ENCODE measurements at regions not wholly inside any gene's neighbourhood (a gene's known extent, or its start where the extent isn't known, plus 50 kb on each side); places are given as distances from the start of the nearest gene placed in this dataset.

DNA sequence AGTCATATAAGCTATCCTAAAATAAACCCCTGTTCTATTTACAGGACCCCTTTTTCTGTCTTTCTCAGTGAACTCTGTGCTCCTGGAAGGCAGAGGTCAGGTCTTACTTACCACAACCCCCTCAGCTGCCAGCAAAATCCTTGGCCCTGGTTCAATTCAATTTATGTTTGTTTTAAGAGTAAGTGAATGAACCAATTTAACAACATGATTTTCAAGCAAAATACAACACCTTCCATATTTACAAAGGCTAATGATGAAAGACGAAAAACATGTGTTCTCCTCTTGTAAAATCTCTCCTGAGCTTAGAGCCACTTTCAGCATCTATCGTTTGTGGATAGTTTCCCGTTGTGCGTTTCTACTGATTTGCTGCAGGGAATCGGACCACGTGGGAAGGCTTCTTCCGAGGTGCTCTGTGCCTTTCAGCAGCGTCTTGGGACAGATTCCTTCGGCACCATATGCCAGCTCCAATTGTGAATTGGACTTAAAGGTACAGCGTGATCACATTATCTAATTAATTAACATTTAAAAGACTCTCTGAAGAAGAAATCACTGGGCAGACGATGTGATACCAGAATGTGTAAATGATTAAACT is 411.7 kb downstream of the IRS2 start:
- Histone ChIP-seq H3K4me3 (ENCODE audit: extremely low read depth, insufficient read depth, low read length, poor library complexity, severe bottlenecking) (no peak overlapping the region), H3K9me3 (ENCODE audit: control insufficient read depth, low read length) (no peaks in the 10 kb centered on the region), H3K36me3 (ENCODE audit: control insufficient read depth, insufficient read depth, low read length) (no peaks in the 10 kb centered on the region), H3K4me1 (ENCODE audit: control insufficient read depth, insufficient read depth, low read length, poor library complexity, severe bottlenecking) (peaks cover 4% of the 10 kb centered on the region), H3K27ac (ENCODE audit: low read depth, low read length, severe bottlenecking) (no peak overlapping the region)
- WGBS, 2 experiments (ENCODE audit: insufficient coverage in 2 of 2), result 82 to 86% methylated on average over 10 of the region's 11 CpGs

DNA sequence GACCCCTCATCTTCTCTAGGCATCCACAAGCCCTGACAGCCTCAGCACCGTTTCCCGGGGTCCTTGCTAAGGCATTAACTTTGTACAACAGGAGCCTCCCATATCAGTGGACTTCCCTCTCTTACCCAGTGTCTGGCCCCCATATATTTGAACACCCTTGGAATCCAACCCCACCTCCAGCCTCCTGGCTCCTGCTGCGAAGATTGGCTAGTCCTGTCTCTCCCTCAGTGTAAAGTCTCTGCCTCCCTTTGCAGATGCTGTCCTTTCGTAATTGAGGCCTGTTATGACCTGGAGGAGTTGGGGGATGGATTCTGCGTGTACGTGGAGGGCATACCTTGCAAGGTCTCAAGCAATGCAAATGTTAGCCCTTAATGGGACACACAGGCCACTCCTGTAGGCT is 413.7 kb downstream of the IRS2 start:
- no peak overlapping the region for H3K27ac ChIP-seq (ENCODE audit: low read depth, low read length, severe bottlenecking)
- WGBS, 2 experiments (ENCODE audit: insufficient coverage in 2 of 2), result 86 to 92% methylated on average over 5 of the region's 6 CpGs
- peaks cover 4% of the 10 kb centered on the region for H3K4me1 ChIP-seq (ENCODE audit: control insufficient read depth, insufficient read depth, low read length, poor library complexity, severe bottlenecking)

DNA sequence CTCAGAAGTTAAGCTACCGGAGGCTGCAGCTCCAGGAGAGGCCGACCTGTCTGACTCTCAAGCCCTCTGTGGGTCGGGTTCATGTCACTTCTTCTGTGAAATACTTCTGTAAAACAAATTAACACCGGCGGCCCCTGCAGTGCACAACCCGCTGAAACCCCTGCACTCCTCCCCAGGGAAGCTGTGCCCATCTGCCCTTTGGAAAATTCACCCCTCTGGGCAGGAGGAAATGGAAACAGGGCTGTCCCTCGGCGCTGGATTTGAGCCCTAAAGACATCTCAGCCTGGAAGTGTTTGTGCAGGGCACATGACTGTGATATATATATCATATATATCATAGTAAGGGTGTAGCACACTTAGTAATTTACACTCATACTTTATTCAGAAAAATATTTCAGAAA is 415.3 kb downstream of the IRS2 start:
- no peaks in the 10 kb centered on the region for H3K9me3 ChIP-seq (ENCODE audit: control insufficient read depth, low read length)
- no peaks in the 10 kb centered on the region for H3K36me3 ChIP-seq (ENCODE audit: control insufficient read depth, insufficient read depth, low read length)
- no peak overlapping the region for H3K27ac ChIP-seq (ENCODE audit: low read depth, low read length, severe bottlenecking)
- H3K4me3 ChIP-seq (ENCODE audit: extremely low read depth, insufficient read depth, low read length, poor library complexity, severe bottlenecking), result no peak overlapping the region
- H3K4me1 ChIP-seq (ENCODE audit: control insufficient read depth, insufficient read depth, low read length, poor library complexity, severe bottlenecking), result peaks cover 4% of the 10 kb centered on the region
- WGBS, 2 experiments (ENCODE audit: insufficient coverage in 2 of 2), result 60 to 71% methylated on average over 1 to 6 of the region's 8 CpGs

More for the DNA sequence above, 413.7 kb downstream of the IRS2 start:
- Histone ChIP-seq H3K9me3 (ENCODE audit: control insufficient read depth, low read length) (no peaks in the 10 kb centered on the region), H3K36me3 (ENCODE audit: control insufficient read depth, insufficient read depth, low read length) (no peaks in the 10 kb centered on the region), H3K4me3 (ENCODE audit: extremely low read depth, insufficient read depth, low read length, poor library complexity, severe bottlenecking) (no peak overlapping the region)

DNA sequence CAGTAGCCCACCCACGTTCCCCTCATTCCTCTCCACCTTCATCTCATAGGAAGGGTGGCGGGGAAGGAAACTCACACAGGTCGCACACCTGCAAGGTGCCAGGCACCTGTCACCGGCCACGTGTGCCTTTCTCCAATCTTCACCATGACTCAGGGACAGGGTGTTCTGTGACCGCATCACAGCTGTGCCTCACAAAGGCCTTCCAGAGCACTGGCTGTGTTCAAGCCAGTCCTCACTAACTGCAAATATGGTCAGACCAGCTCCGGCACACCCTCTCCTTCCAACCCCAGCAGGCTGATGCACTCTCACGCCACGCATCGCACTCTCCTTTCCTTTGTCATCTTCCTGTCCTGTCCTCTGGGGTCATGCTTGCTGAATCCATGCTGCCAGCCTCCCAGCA is 415.9 kb downstream of the IRS2 start:
- Histone ChIP-seq H3K9me3 (ENCODE audit: control insufficient read depth, low read length) (peaks cover 4% of the 10 kb centered on the region), H3K36me3 (ENCODE audit: control insufficient read depth, insufficient read depth, low read length) (no peaks in the 10 kb centered on the region), H3K4me1 (ENCODE audit: control insufficient read depth, insufficient read depth, low read length, poor library complexity, severe bottlenecking) (peaks cover 4% of the 10 kb centered on the region), H3K27ac (ENCODE audit: low read depth, low read length, severe bottlenecking) (no peak overlapping the region), H3K4me3 (ENCODE audit: extremely low read depth, insufficient read depth, low read length, poor library complexity, severe bottlenecking) (no peak overlapping the region)
- WGBS, 2 experiments (ENCODE audit: insufficient coverage in 2 of 2), result 95% methylated on average over 9 to 10 of the region's 10 CpGs

DNA sequence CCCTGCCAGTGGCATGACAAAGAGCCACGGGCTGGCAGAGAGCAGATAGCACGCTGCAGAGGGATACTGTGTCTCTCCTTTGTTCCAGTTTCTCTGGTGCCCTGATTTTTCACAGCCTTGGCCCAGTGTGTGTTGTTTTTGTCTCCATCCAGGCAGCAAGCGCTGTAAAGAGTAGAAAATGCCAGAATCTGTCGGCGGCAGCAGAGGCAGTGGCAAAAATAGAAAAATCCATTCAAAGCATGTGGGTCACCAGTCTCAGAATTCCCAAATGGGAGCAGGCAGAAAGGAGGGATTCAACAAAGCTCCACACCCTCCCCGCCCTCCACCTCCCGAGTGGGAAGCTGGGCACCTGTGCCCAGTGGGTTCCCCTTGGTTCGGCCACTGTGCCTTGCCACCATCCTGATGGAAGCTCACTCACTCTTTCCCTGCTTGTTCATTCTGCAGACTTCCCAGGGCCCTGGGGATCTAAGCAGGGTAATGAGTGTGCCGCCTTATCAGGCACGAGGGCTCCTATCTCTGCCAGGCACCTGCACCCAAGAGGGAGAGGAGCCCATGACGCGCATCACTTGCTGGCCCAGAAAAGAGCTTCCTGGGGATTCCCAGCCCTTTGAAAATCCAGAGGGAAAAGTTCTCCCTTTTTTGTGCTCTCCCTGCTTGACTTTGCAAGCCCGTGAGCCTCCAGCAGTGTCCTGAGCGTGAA is 416.9 kb downstream of the IRS2 start:
- 81 to 91% methylated on average over 11 to 14 of the region's 14 CpGs for WGBS, 2 experiments (ENCODE audit: insufficient coverage in 2 of 2)

DNA sequence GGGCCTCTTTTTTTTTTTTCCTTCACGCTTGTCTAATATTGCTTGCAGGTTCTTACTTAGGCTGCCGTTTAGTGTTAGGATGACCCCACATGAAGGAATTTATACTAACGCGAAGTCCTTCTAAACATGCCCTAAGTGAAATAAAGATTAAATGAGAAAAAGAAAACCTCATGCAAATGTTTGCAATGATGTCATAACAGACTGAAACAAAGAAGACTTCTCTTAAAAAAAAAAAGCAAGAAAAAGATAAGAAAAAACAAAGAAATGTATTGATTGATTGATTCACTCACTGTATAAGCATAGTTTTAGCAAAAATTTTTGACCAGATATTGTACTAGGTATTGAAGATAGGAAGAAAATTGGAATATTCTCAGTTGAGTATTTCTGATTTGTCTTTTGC is 418.2 kb downstream of the IRS2 start:
- Histone ChIP-seq H3K4me3 (ENCODE audit: extremely low read depth, insufficient read depth, low read length, poor library complexity, severe bottlenecking) (no peak overlapping the region), H3K27ac (ENCODE audit: low read depth, low read length, severe bottlenecking) (no peak overlapping the region), H3K36me3 (ENCODE audit: control insufficient read depth, insufficient read depth, low read length) (no peaks in the 10 kb centered on the region), H3K9me3 (ENCODE audit: control insufficient read depth, low read length) (peaks cover 5% of the 10 kb centered on the region), H3K4me1 (ENCODE audit: control insufficient read depth, insufficient read depth, low read length, poor library complexity, severe bottlenecking) (no peaks in the 10 kb centered on the region)
- 100% methylated on average over 3 of the region's 4 CpGs; no CpG with 5 or more reads in 1 of the 2 experiments for WGBS, 2 experiments (ENCODE audit: insufficient coverage in 2 of 2)

More for the DNA sequence above, 416.9 kb downstream of the IRS2 start:
- H3K4me1 ChIP-seq (ENCODE audit: control insufficient read depth, insufficient read depth, low read length, poor library complexity, severe bottlenecking), result peaks cover 4% of the 10 kb centered on the region
- H3K4me3 ChIP-seq (ENCODE audit: extremely low read depth, insufficient read depth, low read length, poor library complexity, severe bottlenecking), result no peak overlapping the region
- H3K9me3 ChIP-seq (ENCODE audit: control insufficient read depth, low read length), result peaks cover 5% of the 10 kb centered on the region
- H3K27ac ChIP-seq (ENCODE audit: low read depth, low read length, severe bottlenecking), result no peak overlapping the region
- H3K36me3 ChIP-seq (ENCODE audit: control insufficient read depth, insufficient read depth, low read length), result no peaks in the 10 kb centered on the region

DNA sequence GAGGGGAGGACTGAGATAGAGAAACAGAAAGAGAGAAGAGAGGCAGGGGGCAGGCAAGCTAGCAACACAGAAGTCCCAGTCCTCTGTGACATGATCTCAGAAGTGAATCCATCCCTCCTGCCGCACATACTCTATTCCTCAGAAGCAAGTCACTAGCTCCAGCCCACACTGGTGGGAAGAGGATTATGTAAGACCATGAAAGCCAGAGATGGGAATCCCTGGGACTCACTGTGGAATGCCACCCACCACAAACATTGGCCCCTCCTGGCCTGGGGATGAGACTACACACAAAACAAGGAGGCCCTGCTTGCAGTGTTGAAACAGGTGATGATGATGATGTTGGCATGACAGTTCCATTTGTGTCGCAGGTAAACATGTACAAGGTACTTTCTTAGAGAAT is 419.9 kb downstream of the IRS2 start:
- Histone ChIP-seq H3K36me3 (ENCODE audit: control insufficient read depth, insufficient read depth, low read length) (no peaks in the 10 kb centered on the region), H3K4me1 (ENCODE audit: control insufficient read depth, insufficient read depth, low read length, poor library complexity, severe bottlenecking) (no peaks in the 10 kb centered on the region), H3K27ac (ENCODE audit: low read depth, low read length, severe bottlenecking) (no peak overlapping the region), H3K4me3 (ENCODE audit: extremely low read depth, insufficient read depth, low read length, poor library complexity, severe bottlenecking) (no peak overlapping the region), H3K9me3 (ENCODE audit: control insufficient read depth, low read length) (peaks cover 5% of the 10 kb centered on the region)
- WGBS, 2 experiments (ENCODE audit: insufficient coverage in 2 of 2), result 100% methylated on average over 1 of the region's 2 CpGs; no CpG with 5 or more reads in 1 of the 2 experiments

DNA sequence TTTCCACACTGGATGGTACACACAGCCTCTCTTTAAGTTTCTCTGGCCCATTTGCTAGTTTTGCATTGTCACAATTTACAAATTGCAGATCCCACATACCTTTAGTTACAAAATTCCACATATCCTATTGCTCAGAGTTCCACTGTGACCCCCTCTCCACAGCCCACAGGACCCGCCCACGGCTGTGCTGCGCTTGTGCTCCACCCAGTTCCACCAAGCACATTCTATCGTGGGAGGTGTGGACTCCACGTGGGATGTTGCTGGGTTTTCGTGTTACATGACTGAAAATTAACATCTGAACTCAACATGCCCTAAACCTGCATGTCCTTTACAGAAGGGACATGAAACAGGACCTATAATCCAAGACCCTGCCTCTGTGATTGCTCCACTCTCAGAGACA is 423.0 kb downstream of the IRS2 start:
- WGBS, 2 experiments (ENCODE audit: insufficient coverage in 2 of 2), result 87 to 94% methylated on average over 3 to 6 of the region's 6 CpGs
- H3K36me3 ChIP-seq (ENCODE audit: control insufficient read depth, insufficient read depth, low read length), result no peaks in the 10 kb centered on the region
- no peak overlapping the region for H3K27ac ChIP-seq (ENCODE audit: low read depth, low read length, severe bottlenecking)
- H3K4me3 ChIP-seq (ENCODE audit: extremely low read depth, insufficient read depth, low read length, poor library complexity, severe bottlenecking), result no peak overlapping the region
- H3K4me1 ChIP-seq (ENCODE audit: control insufficient read depth, insufficient read depth, low read length, poor library complexity, severe bottlenecking), result no peaks in the 10 kb centered on the region
- peaks cover 5% of the 10 kb centered on the region for H3K9me3 ChIP-seq (ENCODE audit: control insufficient read depth, low read length)

DNA sequence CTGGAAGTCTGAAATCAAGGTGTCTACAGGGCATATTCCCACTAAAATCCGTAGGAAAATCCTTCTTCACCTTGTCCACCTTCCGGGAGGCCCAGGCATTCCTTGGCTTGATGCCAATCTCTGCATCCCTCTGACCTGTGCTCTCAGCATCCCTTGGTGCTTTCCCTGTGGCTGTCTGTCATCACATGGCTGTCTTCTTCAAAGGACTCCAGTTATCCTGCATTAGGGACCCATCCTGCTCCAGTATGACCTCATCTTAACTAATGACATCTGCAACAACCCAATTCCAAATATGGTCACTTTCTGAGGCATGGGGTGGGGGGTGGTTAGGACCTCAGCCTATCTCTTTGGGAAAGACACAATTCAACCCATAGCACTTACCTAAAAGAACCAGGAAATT is 423.8 kb downstream of the IRS2 start:
- peaks cover 5% of the 10 kb centered on the region for H3K9me3 ChIP-seq (ENCODE audit: control insufficient read depth, low read length)
- no peak overlapping the region for H3K4me3 ChIP-seq (ENCODE audit: extremely low read depth, insufficient read depth, low read length, poor library complexity, severe bottlenecking)
- H3K4me1 ChIP-seq (ENCODE audit: control insufficient read depth, insufficient read depth, low read length, poor library complexity, severe bottlenecking), result no peaks in the 10 kb centered on the region
- no peaks in the 10 kb centered on the region for H3K36me3 ChIP-seq (ENCODE audit: control insufficient read depth, insufficient read depth, low read length)
- WGBS, 2 experiments (ENCODE audit: insufficient coverage in 2 of 2), result 62 to 85% methylated on average over 2 of the region's 2 CpGs
- no peak overlapping the region for H3K27ac ChIP-seq (ENCODE audit: low read depth, low read length, severe bottlenecking)

DNA sequence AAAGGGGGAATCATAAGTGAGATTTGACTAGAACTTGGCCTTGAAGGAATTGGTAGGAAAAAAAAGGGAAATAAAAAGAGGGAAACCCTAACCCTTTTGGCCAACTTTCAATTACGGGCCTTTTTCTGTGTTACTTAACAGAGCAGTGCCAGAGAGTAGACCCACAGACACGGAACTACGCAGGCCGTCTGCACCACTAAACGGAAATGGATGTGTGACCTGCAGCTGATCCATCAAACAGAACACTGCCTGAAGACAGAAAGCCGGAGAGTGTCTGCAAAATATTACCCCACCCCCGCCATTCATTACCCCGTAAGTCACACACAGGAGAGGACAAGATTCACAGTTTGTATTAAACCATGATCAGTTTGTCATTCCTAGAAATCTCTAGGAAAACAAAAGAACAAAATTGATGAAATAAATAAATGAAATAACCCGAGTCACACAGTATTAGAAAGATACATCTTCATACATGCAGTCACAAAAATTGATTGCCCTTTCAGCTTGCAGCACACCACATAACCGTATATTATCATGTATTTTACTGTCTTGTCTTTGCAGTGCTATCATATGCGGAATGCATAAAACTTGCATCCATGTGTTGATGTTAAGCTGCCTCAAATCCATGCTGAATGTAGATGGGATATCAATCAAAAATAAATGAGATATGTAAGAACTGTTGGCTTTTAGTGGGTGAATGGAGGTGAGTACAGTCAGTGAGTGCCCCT is 424.7 kb downstream of the IRS2 start:
- 70 to 87% methylated on average over 5 to 8 of the region's 11 CpGs for WGBS, 2 experiments (ENCODE audit: insufficient coverage in 2 of 2)
- Histone ChIP-seq H3K4me1 (ENCODE audit: control insufficient read depth, insufficient read depth, low read length, poor library complexity, severe bottlenecking) (no peaks in the 10 kb centered on the region), H3K9me3 (ENCODE audit: control insufficient read depth, low read length) (peaks cover 5% of the 10 kb centered on the region), H3K36me3 (ENCODE audit: control insufficient read depth, insufficient read depth, low read length) (no peaks in the 10 kb centered on the region), H3K4me3 (ENCODE audit: extremely low read depth, insufficient read depth, low read length, poor library complexity, severe bottlenecking) (no peak overlapping the region), H3K27ac (ENCODE audit: low read depth, low read length, severe bottlenecking) (no peak overlapping the region)

Data from mesodermal cell (in vitro differentiated cells).